ENCODE measurements at regions not wholly inside any gene's neighbourhood (a gene's known extent, or its start where the extent isn't known, plus 50 kb on each side); places are given as distances from the start of the nearest gene placed in this dataset.

DNA sequence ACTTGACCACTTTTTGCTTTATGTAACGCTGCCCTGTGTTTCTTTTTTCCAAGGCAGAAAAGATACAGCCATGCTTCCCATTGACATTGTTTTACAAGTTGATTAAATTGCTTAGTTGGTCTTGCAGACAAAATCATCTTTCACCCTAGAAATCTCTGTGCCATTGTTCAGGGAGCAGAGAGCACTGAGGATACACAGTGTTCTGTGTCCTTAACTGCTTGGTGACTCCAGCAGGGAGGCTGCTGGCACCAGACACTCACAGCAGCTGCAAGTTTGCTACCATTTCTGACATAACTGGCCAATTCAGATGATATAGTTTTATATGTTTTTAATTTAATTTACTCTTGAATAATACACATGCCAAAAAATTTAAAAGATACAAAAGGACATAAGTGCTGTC is 118.7 kb downstream of the RGS2 start:
- no peak overlapping the region for H3K27ac ChIP-seq
- no peak overlapping the region for H3K4me3 ChIP-seq
- no peaks in the 10 kb centered on the region for H3K9me3 ChIP-seq
- no peaks in the 10 kb centered on the region for H3K4me1 ChIP-seq
- DNase-seq: no peak
- H3K36me3 ChIP-seq (ENCODE audit: low read depth, missing control alignments): no peaks in the 10 kb centered on the region
- intact Hi-C loops (cut with DNase I; ENCODE audit: low total_unique reads): no loop called here
- no peaks in the 10 kb centered on the region for H3K27me3 ChIP-seq
- TF ChIP-seq POLR2A (IDR thresholded peaks at IDR 0.05): no peak
- TF ChIP-seq, protein P1, sequence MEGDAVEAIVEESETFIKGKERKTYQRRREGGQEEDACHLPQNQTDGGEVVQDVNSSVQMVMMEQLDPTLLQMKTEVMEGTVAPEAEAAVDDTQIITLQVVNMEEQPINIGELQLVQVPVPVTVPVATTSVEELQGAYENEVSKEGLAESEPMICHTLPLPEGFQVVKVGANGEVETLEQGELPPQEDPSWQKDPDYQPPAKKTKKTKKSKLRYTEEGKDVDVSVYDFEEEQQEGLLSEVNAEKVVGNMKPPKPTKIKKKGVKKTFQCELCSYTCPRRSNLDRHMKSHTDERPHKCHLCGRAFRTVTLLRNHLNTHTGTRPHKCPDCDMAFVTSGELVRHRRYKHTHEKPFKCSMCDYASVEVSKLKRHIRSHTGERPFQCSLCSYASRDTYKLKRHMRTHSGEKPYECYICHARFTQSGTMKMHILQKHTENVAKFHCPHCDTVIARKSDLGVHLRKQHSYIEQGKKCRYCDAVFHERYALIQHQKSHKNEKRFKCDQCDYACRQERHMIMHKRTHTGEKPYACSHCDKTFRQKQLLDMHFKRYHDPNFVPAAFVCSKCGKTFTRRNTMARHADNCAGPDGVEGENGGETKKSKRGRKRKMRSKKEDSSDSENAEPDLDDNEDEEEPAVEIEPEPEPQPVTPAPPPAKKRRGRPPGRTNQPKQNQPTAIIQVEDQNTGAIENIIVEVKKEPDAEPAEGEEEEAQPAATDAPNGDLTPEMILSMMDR (IDR thresholded peaks at IDR 0.05): no peak
- WGBS, 2 donors: 58 to 63% methylated on average over 1 of the region's 1 CpG

DNA sequence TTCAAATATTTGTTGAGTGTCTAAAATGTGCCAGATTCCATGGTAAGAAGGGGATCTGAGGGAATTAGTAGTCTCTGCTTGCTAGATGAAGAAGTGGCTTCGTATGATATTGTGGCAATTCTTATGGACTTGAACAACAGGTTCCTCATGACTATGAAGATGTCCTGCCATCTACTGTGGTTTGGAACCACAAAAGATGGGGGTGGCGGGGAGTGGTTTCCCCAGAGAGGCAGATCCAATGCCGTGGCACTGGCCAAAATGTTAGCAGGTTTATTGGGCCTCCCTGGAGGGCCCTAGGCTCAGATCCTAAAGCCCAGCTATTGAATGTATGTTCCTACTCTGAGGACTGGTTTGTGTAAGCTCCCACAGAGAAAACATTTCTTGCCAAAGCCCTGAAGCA is 120.8 kb downstream of the RGS2 start:
- intact Hi-C loops (cut with DNase I; ENCODE audit: low total_unique reads): no loop called here

GRCh38 chr1:192933744-192934143 is 124.9 kb downstream of the RGS2 start:
- no peaks in the 10 kb centered on the region for H3K9me3 ChIP-seq
- TF ChIP-seq, protein P1 (IDR thresholded peaks at IDR 0.05): no peak
- no peak for TF ChIP-seq POLR2A (IDR thresholded peaks at IDR 0.05)
- WGBS, 2 donors: 96 to 100% methylated on average over 1 of the region's 1 CpG
- intact Hi-C loops (cut with DNase I; ENCODE audit: low total_unique reads): no loop called here
- H3K4me1 ChIP-seq: no peaks in the 10 kb centered on the region
- DNase-seq: no peak
- no peak overlapping the region for H3K27ac ChIP-seq
- no peaks in the 10 kb centered on the region for H3K36me3 ChIP-seq (ENCODE audit: low read depth, missing control alignments)
- H3K4me3 ChIP-seq: no peak overlapping the region
- no peaks in the 10 kb centered on the region for H3K27me3 ChIP-seq

More for the DNA sequence above, 120.8 kb downstream of the RGS2 start:
- no peak for DNase-seq
- H3K9me3 ChIP-seq: no peaks in the 10 kb centered on the region
- no peak overlapping the region for H3K4me3 ChIP-seq
- TF ChIP-seq, protein P1 (IDR thresholded peaks at IDR 0.05): no peak
- TF ChIP-seq POLR2A (IDR thresholded peaks at IDR 0.05): no peak
- H3K27ac ChIP-seq: no peak overlapping the region
- no peaks in the 10 kb centered on the region for H3K4me1 ChIP-seq
- WGBS, 2 donors: 82 to 86% methylated on average over 3 of the region's 3 CpGs
- H3K36me3 ChIP-seq (ENCODE audit: low read depth, missing control alignments): no peaks in the 10 kb centered on the region
- no peaks in the 10 kb centered on the region for H3K27me3 ChIP-seq

GRCh38 chr1:192936313-192937018 is 122.7 kb downstream of the UCHL5 start:
- Histone ChIP-seq H3K36me3 (ENCODE audit: low read depth, missing control alignments) (no peaks in the 10 kb centered on the region), H3K27ac (no peak overlapping the region), H3K9me3 (no peaks in the 10 kb centered on the region), H3K4me3 (no peak overlapping the region), H3K27me3 (no peaks in the 10 kb centered on the region), H3K4me1 (no peaks in the 10 kb centered on the region)
- intact Hi-C loops (cut with DNase I; ENCODE audit: low total_unique reads): no loop called here
- DNase-seq: no peak
- TF ChIP-seq POLR2A (IDR thresholded peaks at IDR 0.05): no peak
- TF ChIP-seq, protein P1 (IDR thresholded peaks at IDR 0.05): no peak
- WGBS, 2 donors: 93 to 94% methylated on average over 1 of the region's 1 CpG

- WGBS, 2 donors: 72 to 74% methylated on average over 1 of the region's 1 CpG
- intact Hi-C loops (cut with DNase I; ENCODE audit: low total_unique reads): no loop called here
- DNase-seq: no peak
- Histone ChIP-seq H3K9me3 (no peaks in the 10 kb centered on the region), H3K4me1 (no peaks in the 10 kb centered on the region), H3K27ac (no peak overlapping the region), H3K36me3 (ENCODE audit: low read depth, missing control alignments) (no peaks in the 10 kb centered on the region), H3K4me3 (no peak overlapping the region), H3K27me3 (no peaks in the 10 kb centered on the region)
- TF ChIP-seq, protein P1 (IDR thresholded peaks at IDR 0.05): no peak
- TF ChIP-seq POLR2A (IDR thresholded peaks at IDR 0.05): no peak
These were observed 122.0 kb downstream of the UCHL5 start for GRCh38 chr1:192937128-192937527.
